SK-N-SH (cell line): ENCODE measurements at regions not wholly inside any gene's neighbourhood (a gene's known extent, or its start where the extent isn't known, plus 50 kb on each side); places are given as distances from the start of the nearest gene placed in this dataset.

Experiments
- CTCF ChIA-PET: fragments of 300-600, 350-600 bp; formaldehyde crosslinking; extraction: SDS; loops from one replicate; lab custom pipeline; 2021; lab: Yijun Ruan, JAX
- POLR2A ChIA-PET: fragments of 350-600 bp; sonication (Branson Sonifier 250); formaldehyde crosslinking; extraction: SDS; loops from one replicate; lab custom pipeline; 2020; ENCODE audit warnings: antibody characterized with exemption, inconsistent platforms; lab: Yijun Ruan, JAX
- DNase-seq: peaks from one replicate; pipeline ENCODE4 v3.0.0; 2012
- H2AFZ ChIP-seq: fragments of 200-600 bp; sonication (generic); 2 replicates; pipeline ENCODE4 v1.8.1; 2016; ENCODE audit warnings: antibody characterized with exemption, mild to moderate bottlenecking, low read depth
- H3F3A ChIP-seq: fragments of 200-600 bp; sonication (generic); replicated peaks from 2 replicates; pipeline ENCODE3; 2016; ENCODE audit warnings: antibody characterized with exemption, mild to moderate bottlenecking; ENCODE audit not compliant: insufficient read depth
- H3K27ac ChIP-seq, 2 experiments: fragments of 200-500 bp in 1 of 2; fragments of 200-600 bp in 1 of 2; sonication (Bioruptor generic) in 1 of 2; sonication (generic), shearing (Covaris generic) in 1 of 2; 2 replicates each; pipeline versions ENCODE4 v1.5.1 to v1.6.1; 2014 to 2016; ENCODE audit warnings: low read depth in 2 of 2, inconsistent platforms in 1 of 2, low read length in 1 of 2, mild to moderate bottlenecking in 1 of 2, mixed read lengths in 1 of 2
- H3K27me3 ChIP-seq: fragments of 200-600 bp; sonication (generic), shearing (Covaris generic); 2 replicates; pipeline ENCODE4 v1.6.1; 2016; ENCODE audit warnings: mixed run types; ENCODE audit not compliant: insufficient read depth
- H3K36me3 ChIP-seq, 2 experiments: fragments of 200-500 bp in 1 of 2; fragments of 200-600 bp in 1 of 2; sonication (Bioruptor generic) in 1 of 2; sonication (generic) in 1 of 2; replicated peaks in 1 of 2; 2 replicates each; pipeline versions ENCODE3 to v1.5.1; 2014 to 2016; ENCODE audit warnings: low read length in 1 of 2, mild to moderate bottlenecking in 1 of 2; ENCODE audit not compliant: insufficient read depth in 2 of 2, control insufficient read depth in 1 of 2
- H3K4me1 ChIP-seq, 2 experiments: fragments of 200-500 bp in 1 of 2; fragments of 200-600 bp in 1 of 2; sonication (Bioruptor generic) in 1 of 2; sonication (generic), shearing (Covaris generic) in 1 of 2; 2 replicates each; pipeline versions ENCODE4 v1.5.1 to v1.6.1; 2014 to 2016; ENCODE audit warnings: low read depth in 1 of 2, low read length in 1 of 2, mixed run types in 1 of 2; ENCODE audit not compliant: insufficient read depth in 2 of 2, control insufficient read depth in 1 of 2
- H3K4me2 ChIP-seq: fragments of 200-600 bp; sonication (generic), shearing (Covaris generic); 2 replicates; pipeline ENCODE4 v1.6.1; 2017; ENCODE audit warnings: mixed run types
- H3K4me3 ChIP-seq, 2 experiments: fragments of 200-500 bp in 1 of 2; fragments of 200-600 bp in 1 of 2; sonication (Bioruptor generic) in 1 of 2; sonication (generic), shearing (Covaris generic) in 1 of 2; 2 replicates each; pipeline versions ENCODE4 v1.5.1 to v1.8.1; 2014 to 2016; ENCODE audit warnings: low read depth in 2 of 2, inconsistent platforms in 1 of 2, low read length in 1 of 2, mild to moderate bottlenecking in 1 of 2, mixed read lengths in 1 of 2, moderate library complexity in 1 of 2
- H3K79me2 ChIP-seq: fragments of 200-600 bp; sonication (generic); 2 replicates; pipeline ENCODE4 v1.8.1; 2017; ENCODE audit warnings: mild to moderate bottlenecking; ENCODE audit not compliant: insufficient read depth
- H3K9ac ChIP-seq: fragments of 200-600 bp; sonication (generic); 2 replicates; pipeline ENCODE4 v1.6.1; 2017; ENCODE audit warnings: mixed run types
- H3K9me2 ChIP-seq: fragments of 200-600 bp; sonication (generic); 2 replicates; pipeline ENCODE4 v1.6.1; 2017; ENCODE audit warnings: mixed run types
- H3K9me3 ChIP-seq: fragments of 200-600 bp; sonication (generic); 2 replicates; pipeline ENCODE4 v1.6.1; 2017; ENCODE audit warnings: mixed run types, mild to moderate bottlenecking, moderate library complexity
- H4K20me1 ChIP-seq: fragments of 200-600 bp; sonication (generic); 2 replicates; pipeline ENCODE4 v1.6.1; 2017; ENCODE audit warnings: mild to moderate bottlenecking, mixed run types; ENCODE audit not compliant: insufficient read depth
- CTCF ChIP-seq: fragments of 200-600 bp; sonication (generic); IDR thresholded peaks from 2 replicates; pipeline ENCODE4 v1.6.1; 2017; ENCODE audit warnings: antibody characterized with exemption, mild to moderate bottlenecking, moderate library complexity
- FOSL2 ChIP-seq: IDR thresholded peaks from 2 replicates; pipeline ENCODE4 v1.4.0; 2012; ENCODE audit warnings: low read depth, mild to moderate bottlenecking, moderate library complexity, borderline replicate concordance
- FOXM1 ChIP-seq: IDR thresholded peaks from 2 replicates; pipeline ENCODE4 v1.4.0; 2012; ENCODE audit warnings: low read depth, mild to moderate bottlenecking
- JUND ChIP-seq: IDR thresholded peaks from 2 replicates; pipeline ENCODE4 v1.4.0; 2012
- MAX ChIP-seq: IDR thresholded peaks from 2 replicates; pipeline ENCODE4 v1.4.0; 2012; ENCODE audit warnings: low read depth
- MXI1 ChIP-seq: IDR thresholded peaks from 2 replicates; pipeline ENCODE4 v1.6.1; 2012; ENCODE audit warnings: mild to moderate bottlenecking, low read depth, low read length, improper control_type of control experiment
- NFIC ChIP-seq: IDR thresholded peaks from 2 replicates; pipeline ENCODE4 v1.4.0; 2012; ENCODE audit warnings: borderline replicate concordance
- NRF1 ChIP-seq: IDR thresholded peaks from 2 replicates; pipeline ENCODE4 v1.6.1; 2012; ENCODE audit warnings: low read depth, mild to moderate bottlenecking, low read length
- POLR2AphosphoS5 ChIP-seq: IDR thresholded peaks from 2 replicates; pipeline ENCODE4 v1.6.1; 2012; ENCODE audit warnings: low read depth, low read length
- RCOR1 ChIP-seq: fragments of 150-350 bp; IDR thresholded peaks from 2 replicates; pipeline ENCODE4 v1.6.1; 2017; ENCODE audit warnings: antibody characterized with exemption, low read length
- RFX5 ChIP-seq: IDR thresholded peaks from 2 replicates; pipeline ENCODE4 v1.6.1; 2012; ENCODE audit warnings: mild to moderate bottlenecking, improper control_type of control experiment, low read length
- RXRA ChIP-seq: IDR thresholded peaks from 2 replicates; pipeline ENCODE4 v1.4.0; 2012; ENCODE audit warnings: low read depth, mild to moderate bottlenecking, borderline replicate concordance
- SIN3A ChIP-seq: IDR thresholded peaks from 2 replicates; pipeline ENCODE4 v1.6.1; 2012; ENCODE audit warnings: low read depth, mild to moderate bottlenecking, low read length, moderate library complexity, borderline replicate concordance
- TCF12 ChIP-seq: IDR thresholded peaks from 2 replicates; pipeline ENCODE4 v1.4.0; 2012
- TEAD4 ChIP-seq: IDR thresholded peaks from 2 replicates; pipeline ENCODE4 v1.4.0; 2012; ENCODE audit warnings: mild to moderate bottlenecking, borderline replicate concordance; ENCODE audit not compliant: insufficient read depth
- ZBTB33 ChIP-seq: IDR thresholded peaks from 2 replicates; pipeline ENCODE4 v1.4.0; 2012; ENCODE audit warnings: low read depth, borderline replicate concordance
- WGBS: methylation state at CpG from one replicate; pipeline ENCODE4 v1.1.6; 2017; ENCODE audit warnings: low lambda C conversion rate; 5-methylcytosine and 5-hydroxymethylcytosine counted together
- TF ChIP-seq, protein P1 (sequence below): fragments of 150-350 bp; IDR thresholded peaks from 2 replicates; pipeline ENCODE4 v1.6.1; 2016; ENCODE audit warnings: mild to moderate bottlenecking, low read depth, low read length
- TF ChIP-seq, protein P2 (sequence below): IDR thresholded peaks from 2 replicates; pipeline ENCODE4; 2012
- TF ChIP-seq, protein P3 (sequence below): fragments of 150-350 bp; IDR thresholded peaks from 2 replicates; pipeline ENCODE4 v1.6.1; 2017; ENCODE audit warnings: antibody characterized with exemption, low read length, low read depth, borderline replicate concordance

- TF ChIP-seq NRF1 (no peak), POLR2AphosphoS5 (no peak), RXRA (no peak)
- TF ChIP-seq, protein P1, sequence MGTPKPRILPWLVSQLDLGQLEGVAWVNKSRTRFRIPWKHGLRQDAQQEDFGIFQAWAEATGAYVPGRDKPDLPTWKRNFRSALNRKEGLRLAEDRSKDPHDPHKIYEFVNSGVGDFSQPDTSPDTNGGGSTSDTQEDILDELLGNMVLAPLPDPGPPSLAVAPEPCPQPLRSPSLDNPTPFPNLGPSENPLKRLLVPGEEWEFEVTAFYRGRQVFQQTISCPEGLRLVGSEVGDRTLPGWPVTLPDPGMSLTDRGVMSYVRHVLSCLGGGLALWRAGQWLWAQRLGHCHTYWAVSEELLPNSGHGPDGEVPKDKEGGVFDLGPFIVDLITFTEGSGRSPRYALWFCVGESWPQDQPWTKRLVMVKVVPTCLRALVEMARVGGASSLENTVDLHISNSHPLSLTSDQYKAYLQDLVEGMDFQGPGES, result no peak
Measured at GRCh38 chr5:12488161-12488560, 583.9 kb upstream of the CTNND2 start (continued).

- Histone ChIP-seq H3K4me3 (no peak overlapping the region), H3K79me2 (no peaks in the 10 kb centered on the region), H3K27me3 (no peaks in the 10 kb centered on the region), H4K20me1 (no peaks in the 10 kb centered on the region), H3K27ac (no peak overlapping the region), H3F3A (no peaks in the 10 kb centered on the region), H2AFZ (no peak overlapping the region), H3K4me1 (no peaks in the 10 kb centered on the region), H3K9me3 (no peaks in the 10 kb centered on the region; the same call in 1 of the 2 replicates), H3K4me2 (no peak overlapping the region), H3K9me2 (no peaks in the 10 kb centered on the region), H3K36me3 (no peaks in the 10 kb centered on the region), H3K9ac (no peak overlapping the region)
- DNase-seq, result no peak
- TF ChIP-seq CTCF, result no peak
- TF ChIP-seq RCOR1, result no peak
- no peak for TF ChIP-seq FOSL2
- TF ChIP-seq NFIC, result no peak
- no peak for TF ChIP-seq MAX
- TF ChIP-seq RXRA, result no peak
- no peak for TF ChIP-seq JUND
- TF ChIP-seq, protein P2, sequence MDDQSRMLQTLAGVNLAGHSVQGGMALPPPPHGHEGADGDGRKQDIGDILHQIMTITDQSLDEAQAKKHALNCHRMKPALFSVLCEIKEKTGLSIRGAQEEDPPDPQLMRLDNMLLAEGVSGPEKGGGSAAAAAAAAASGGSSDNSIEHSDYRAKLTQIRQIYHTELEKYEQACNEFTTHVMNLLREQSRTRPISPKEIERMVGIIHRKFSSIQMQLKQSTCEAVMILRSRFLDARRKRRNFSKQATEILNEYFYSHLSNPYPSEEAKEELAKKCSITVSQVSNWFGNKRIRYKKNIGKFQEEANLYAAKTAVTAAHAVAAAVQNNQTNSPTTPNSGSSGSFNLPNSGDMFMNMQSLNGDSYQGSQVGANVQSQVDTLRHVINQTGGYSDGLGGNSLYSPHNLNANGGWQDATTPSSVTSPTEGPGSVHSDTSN, result no peak
- no peak for TF ChIP-seq MXI1
- TF ChIP-seq RFX5, result no peak
- no peak for TF ChIP-seq TCF12
- TF ChIP-seq NRF1, result no peak
- TF ChIP-seq FOXM1, result no peak
- TF ChIP-seq ZBTB33, result no peak
- TF ChIP-seq SIN3A, result no peak
- no peak for TF ChIP-seq TEAD4
- TF ChIP-seq, protein P3, sequence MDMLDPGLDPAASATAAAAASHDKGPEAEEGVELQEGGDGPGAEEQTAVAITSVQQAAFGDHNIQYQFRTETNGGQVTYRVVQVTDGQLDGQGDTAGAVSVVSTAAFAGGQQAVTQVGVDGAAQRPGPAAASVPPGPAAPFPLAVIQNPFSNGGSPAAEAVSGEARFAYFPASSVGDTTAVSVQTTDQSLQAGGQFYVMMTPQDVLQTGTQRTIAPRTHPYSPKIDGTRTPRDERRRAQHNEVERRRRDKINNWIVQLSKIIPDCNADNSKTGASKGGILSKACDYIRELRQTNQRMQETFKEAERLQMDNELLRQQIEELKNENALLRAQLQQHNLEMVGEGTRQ, result no peak
- CTCF ChIA-PET, result no interaction called here
- 3% methylated on average over 3 of the region's 3 CpGs for WGBS
- POLR2A ChIA-PET, result no interaction called here
Measured at GRCh38 chr5:12480487-12480886, 576.2 kb upstream of the CTNND2 start.
